DMS114 treated with DMSO at 0.1 percent for 48 hours (cell line): ENCODE measurements at regions not wholly inside any gene's neighbourhood (a gene's known extent, or its start where the extent isn't known, plus 50 kb on each side); places are given as distances from the start of the nearest gene placed in this dataset.

ENCODE experiments used
- DNase-seq: peaks from one replicate; lab custom pipeline; 2025; ENCODE audit not compliant: unreplicated experiment; lab: John Stamatoyannopoulos, UW

DNA sequence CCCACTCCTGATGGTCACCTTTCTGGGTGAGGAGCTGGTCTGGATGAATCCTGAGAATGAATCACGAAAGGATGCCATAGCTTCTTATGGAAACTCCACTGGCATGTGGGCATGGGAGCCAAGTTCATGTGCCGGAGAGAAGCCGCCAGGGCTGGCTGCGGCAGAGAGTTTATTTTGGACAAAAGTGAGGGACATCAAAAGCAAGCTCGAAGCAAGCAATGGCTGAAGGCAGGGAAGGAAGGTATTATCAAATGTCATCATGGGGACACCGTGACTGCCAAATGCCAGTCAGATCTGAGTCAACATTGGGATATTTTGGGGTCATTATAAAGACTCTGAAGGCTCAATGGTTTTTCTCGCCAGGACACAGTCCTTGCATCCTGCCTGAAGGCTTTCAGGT, 249.1 kb downstream of the QKI start:
- no peak for DNase-seq

DNA sequence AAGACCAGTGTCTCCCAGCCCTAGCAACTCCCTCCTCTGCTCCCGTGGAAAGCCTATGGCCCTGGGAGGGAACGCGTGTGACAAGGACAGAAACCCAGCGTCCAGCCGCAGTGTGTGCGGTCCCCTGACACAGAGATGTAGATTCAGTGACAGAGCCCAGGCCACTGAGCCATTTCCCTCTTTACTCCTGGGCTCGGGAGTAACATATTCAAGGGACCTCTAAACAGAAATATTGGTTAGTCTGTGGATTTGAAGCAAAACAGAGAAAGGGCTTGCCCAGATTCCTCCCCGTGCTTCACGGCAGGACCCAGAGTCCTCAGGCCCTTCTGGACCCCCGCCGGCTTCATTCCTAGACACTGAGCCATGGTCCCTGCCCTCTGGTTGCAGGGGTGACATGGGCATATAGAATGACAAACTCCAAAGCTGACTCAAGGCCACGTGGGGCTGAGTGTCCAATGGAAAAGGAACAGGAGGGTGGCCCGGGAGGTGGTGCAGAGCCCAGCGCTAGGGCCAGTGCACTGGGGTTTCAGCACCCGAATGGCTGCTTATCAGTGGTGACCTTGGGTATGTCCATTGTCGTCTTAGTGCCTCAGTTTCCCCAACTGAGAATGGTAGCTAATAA, 248.2 kb downstream of the QKI start:
- DNase-seq: no peak

DNA sequence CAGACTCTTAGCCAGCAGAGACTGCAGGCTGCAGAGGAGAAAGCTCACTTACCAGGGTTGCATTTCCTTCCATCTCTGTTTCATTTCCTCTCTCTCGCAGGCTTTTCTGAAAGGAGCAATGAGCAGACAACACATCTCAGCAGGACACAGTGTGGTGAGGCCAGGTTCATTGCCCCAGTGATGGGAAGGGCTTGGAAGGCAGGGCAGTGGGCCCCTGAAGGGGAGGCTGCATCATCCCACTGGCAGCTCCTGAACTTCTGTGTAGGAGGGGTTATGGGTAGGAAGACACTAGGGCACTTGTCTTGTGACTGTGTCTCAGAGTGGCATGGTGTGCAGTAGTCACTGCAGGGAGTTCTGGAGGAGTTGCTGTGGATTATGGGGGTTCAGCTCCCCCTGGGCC, 246.8 kb downstream of the QKI start:
- no peak for DNase-seq

DNA sequence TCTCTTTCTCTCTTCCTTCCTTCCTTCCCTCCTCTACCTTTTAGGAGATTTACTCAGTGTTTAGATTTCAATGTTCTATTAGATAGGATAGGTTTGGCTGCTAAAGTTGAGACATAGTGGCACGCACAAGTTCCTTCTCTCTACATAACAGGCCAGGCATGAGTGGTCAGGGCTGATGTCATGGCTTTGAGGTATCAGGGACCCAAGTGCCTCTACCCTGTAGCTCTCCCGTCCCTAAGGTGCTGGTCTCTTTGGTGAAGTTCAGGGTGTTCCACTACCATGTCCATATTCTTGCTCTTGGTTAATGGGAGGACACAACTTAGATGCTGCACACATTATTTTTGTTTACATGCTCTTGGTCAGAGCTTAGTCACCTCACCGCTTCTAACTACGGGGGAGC, 245.3 kb downstream of the QKI start:
- no peak for DNase-seq

DNA sequence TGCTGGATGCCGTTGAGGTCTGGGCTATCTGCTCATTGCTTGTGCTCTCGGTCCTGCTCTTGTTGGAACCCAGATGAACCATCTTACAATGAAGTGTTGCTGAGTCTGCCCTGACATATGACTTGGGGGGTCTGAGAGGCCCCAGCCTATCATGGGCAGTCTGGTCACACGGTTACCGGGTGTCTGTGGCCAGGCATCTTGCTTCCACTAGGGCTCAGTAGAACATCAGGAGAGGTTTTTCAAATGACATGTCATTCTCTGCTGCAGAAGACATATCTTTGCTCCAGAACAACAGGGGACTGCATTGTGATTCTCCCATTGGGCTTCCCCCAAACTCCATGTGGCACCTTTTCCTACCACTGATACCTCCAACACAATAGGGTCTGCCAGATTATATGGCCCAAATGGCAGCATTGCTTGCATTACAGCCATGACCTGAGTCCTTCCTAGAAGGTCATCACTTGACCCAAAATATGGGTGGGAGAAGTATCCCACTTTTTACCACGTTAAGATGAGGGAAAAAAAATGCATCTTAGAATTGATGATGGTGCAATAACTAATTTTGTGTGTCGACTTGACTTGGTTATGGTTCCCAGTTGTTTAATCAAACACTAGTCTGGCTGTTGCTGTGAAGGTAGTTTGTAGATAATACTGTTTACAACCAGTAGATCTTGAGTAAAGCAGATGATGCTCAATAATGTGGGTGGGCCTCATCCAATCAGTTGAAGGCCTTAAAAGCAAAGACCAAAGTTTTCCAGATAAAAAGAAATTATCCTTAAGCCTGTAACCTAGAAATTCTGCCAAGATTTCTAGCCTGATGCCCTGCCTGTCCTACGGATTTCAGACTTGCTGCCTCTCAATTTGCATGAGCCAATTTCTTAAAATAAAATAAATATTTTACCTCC, 241.0 kb downstream of the QKI start:
- no peak for DNase-seq

DNA sequence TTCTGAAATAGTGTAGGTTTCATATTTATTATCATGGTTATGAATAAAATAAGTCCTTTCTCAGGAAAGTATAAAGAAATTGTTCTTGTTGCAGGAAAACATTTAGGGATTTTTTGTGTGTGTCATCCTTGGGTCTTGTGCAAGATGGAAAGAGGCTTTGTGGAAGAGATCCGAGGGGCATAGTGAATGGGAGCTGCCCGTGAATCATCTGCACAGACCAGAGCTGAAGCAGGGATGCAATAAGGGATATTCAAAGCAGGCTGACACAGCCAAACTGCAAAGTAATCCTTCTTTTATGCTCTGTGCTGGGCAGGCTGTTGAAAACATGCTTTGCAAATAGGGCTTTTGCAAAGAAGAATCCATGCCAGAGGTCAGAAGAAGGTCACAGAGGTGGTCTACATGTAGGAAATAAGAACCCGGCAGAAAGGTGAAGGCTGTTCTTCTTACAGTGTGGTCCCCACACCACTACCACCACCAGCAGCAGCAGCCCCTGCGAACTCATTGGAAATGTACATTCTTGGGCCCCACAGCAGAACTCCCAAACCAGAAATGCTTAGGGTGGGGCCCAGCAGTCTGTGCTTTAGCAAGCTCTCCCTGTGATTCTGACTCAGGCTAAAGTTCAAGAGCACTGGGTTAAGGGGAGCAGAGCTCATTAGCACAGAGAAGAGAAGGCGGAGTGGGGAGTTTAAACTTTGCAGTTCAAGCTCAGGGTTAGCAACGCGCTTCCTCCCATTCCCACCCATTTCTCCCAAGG, 237.6 kb downstream of the QKI start:
- no peak for DNase-seq

DNA sequence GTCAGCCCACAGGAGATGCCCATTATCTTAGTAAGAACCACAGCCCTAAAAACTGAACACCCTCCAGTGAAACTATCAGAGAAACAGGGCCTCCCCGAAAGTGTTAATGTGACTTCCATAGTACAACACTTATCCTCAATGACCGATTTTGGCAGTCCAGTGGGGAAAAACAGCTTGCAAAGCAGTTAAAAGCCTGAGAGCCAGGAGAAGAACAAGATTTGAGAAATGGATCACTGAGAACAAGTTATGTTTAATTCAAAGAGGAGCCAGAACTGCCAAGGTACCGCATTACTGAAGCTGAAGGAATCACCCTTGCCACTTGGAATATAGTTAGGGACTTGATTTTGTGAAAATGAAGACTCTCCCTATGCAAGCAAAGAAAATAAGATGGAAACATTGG, 236.9 kb downstream of the QKI start:
- DNase-seq: no peak

DNA sequence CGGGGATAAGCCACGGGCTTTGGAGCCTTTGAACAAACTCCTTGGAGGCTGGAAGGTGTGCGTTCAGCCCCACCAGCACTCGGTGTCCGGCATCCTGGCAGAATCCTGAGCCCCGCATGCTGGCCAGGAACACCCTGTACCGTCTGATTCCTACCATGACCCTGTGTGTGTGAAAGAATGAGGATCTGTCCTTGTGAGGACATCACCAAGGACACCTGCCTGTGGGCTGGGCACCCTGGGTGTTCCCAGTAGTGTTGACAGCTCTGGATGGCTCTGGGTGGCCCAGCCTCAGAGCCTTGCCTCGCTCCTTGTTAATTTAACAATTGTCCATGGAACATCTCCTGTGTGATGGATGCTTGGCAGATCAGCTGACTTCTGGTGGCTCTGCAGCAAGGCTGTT, 234.3 kb downstream of the QKI start:
- no peak for DNase-seq

DNA sequence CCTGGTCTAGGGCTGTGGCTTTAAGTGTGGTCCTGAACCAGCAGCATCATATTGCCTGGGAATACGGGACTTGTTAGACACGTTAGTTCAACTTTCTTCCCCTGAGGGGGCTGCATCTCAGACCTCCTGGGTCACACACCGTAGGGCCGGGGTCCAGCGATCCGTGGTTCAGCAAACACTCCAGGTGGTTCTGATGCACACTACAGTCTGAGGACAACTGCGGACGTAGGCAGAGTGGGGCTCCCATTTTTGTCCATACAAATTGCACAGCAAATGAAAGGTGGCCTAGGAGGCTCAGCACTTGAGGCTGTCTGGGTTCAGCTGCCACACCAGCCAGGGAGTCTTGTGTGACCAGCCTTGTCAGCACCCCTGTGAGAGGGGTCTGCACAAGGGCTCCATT, 233.1 kb downstream of the QKI start:
- DNase-seq: no peak

DNA sequence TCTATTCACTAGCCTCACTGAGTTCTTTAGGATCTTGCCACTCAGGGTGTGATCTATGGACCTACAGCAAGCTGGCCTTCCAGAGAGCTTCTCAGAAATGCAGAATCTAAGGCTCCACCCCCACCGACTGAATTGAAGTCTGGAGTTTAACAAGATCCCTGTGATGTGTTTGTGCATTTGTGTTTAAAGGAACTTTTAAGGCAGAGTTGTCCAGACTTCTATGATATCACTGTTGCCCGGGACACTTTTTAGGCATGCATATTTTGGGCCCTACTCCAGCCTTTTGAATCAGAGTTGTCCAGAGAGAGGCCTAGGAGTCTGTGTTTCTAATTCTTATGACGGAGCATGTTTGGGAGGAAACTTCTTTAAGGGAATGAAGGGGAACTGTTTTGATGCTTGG, 232.3 kb downstream of the QKI start:
- DNase-seq: no peak

DNA sequence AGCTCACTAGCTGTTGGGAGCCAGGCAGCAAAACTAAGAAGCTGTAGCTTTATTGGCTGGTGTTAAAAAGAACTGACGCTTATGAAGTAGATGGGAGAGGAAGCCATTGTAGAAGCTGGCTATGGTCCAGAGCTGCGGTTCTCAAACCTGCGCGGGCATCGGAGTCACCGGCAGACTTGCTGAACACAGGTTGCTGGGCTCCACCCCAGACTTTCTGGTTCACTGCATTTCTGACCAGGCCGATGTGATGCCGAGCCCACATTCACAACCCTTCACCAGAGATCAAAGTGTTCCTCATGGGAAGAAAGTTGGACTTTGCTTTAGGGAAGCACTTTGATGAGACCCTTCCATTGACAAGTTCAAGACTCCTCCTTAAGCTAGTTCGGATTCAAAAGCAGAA, 231.6 kb downstream of the QKI start:
- no peak for DNase-seq

DNA sequence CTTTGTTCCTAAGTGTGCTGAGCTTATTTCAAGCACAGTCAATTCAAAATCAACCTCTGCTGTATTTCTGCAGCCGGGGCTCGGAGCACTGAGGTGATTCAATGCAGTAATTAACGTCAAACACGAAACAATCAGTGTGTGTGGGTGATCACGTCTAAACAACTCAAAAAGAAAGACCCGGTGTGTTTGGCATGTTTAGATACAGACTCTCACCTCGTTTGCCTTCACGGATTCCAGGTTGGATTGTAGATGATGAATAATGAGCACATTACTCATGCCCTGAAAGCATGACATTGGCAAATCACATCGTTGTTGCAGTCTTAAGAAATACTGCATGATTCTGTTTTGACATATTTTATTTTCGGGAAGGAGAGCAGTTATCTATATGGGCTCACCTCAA, 231.0 kb downstream of the QKI start:
- DNase-seq: no peak

DNA sequence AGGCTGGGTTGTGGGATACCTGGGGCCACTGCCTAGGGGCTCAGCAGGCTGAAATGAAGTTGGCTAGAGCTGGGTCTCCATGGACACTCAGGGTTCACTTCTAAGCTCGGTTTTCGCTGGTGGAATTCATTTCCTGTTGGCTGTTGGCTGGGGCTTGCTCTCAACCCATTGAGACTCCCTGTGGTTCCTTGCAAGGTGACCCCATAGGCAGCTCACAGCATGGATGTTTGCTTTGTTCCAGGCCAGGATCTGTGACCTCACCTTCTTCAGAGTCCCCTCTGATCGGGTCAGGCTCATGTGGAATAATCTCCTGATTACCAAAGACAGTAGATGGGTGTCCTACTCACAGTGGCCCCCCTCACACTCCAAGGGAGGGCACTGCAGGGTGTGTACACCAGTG, 229.3 kb downstream of the QKI start:
- DNase-seq: no peak

DNA sequence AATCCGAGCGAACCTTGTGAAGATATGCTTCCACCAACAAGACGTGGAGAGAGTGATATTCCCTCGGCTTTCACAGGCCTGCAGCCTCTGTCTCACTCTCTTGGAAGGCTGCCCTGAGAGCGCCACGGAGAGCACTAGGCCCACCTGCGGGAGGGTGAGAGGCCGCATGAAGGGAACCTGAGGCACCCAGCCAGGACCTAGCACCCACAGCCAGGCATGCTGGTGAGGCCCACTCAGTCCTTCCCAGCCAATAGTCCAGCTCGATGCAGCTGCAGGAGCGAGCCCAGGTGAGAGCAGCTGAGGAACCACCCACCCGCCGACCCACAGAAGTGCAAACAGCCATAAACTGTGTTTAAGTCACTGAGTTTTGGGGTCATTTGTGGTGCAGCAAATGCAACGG, 227.2 kb downstream of the QKI start:
- no peak for DNase-seq

DNA sequence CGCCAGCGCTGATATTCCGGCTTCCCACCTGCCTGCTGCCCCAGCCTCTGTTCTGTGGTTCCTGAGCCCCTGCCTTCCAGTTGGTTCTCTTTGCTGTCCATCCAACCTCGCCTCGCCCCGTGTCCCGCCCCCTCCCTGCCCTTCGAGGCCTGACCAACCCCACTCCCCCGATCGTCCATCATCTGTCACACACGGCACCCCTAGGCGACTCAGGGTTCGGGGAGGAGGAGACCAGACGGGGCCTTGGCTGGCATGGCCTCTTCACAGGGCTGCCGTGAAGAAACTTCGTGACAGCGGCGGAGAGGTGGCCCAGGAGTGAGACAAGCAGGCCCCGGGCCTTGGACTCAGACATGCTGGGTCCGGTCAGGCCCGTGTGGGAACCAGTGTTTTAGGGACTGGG, 226.1 kb downstream of the QKI start:
- DNase-seq: no peak

DNA sequence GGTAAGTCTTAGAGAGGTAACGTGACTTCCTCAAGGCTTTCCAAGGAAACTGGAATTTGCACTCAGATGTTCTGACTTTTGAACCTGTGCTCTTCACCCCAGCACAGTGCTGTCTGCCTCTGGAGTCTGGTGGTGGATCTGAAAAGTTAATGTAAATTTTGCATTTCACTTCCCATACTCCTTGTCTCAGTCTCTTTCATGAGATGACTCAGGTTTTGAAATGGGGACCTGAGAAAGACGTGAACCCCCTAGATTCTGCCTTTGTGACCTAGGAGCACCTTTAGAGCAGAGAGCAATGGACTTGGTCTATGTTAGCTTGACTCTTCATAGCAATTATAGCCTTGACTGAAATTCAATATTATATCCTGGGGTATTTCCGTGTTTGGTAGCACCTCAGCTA, 223.0 kb downstream of the QKI start:
- DNase-seq: no peak

DNA sequence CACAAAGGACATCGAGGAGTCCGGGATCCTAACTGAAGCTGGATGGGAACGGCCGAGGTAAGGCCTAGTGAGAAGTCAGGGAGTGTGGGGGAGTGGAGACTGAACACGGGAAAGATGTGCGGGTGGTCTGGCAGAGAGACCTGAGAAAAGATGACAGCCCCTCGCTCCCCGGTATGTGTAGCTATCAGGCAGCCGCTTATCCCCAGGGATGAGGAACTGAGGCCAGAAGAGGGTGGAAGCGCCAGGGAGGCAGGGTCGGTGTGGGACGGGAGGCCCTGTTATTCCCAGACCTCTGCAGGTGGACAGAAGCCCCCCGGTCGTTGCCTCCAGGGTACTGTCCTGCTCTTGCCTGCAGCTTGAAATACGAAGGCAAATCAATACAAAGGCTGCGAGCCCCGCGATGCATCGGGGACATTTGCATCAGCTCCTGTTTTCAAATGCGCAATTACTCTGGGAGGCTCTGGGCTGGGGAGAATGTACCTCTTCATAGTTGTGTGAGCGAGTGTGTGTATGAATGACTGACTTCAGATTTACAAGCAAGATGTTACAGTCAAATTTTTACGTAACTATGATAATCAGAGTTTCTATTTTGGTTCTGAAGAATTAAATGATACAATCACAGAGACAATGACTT, 221.3 kb downstream of the QKI start:
- DNase-seq: no peak

DNA sequence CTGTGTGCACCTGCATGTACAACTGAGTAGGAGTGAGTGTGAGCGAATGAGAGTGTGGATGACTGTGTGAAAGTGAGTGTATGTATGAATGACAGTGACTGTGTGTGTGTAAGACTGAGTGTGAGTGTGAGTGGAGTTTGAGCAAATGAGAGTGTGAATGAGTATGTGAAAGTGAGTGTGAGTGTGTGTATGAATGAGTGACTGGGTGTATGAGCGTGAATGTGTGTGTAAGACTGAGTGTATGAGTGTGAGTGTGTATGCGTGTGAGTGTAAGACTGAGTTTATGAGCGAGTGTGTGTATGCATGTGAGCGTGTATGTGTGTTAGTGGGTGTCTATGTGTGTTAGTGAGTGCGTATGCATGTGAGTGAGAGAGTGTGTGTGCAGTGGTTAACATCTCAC, 220.8 kb downstream of the QKI start:
- no peak for DNase-seq

DNA sequence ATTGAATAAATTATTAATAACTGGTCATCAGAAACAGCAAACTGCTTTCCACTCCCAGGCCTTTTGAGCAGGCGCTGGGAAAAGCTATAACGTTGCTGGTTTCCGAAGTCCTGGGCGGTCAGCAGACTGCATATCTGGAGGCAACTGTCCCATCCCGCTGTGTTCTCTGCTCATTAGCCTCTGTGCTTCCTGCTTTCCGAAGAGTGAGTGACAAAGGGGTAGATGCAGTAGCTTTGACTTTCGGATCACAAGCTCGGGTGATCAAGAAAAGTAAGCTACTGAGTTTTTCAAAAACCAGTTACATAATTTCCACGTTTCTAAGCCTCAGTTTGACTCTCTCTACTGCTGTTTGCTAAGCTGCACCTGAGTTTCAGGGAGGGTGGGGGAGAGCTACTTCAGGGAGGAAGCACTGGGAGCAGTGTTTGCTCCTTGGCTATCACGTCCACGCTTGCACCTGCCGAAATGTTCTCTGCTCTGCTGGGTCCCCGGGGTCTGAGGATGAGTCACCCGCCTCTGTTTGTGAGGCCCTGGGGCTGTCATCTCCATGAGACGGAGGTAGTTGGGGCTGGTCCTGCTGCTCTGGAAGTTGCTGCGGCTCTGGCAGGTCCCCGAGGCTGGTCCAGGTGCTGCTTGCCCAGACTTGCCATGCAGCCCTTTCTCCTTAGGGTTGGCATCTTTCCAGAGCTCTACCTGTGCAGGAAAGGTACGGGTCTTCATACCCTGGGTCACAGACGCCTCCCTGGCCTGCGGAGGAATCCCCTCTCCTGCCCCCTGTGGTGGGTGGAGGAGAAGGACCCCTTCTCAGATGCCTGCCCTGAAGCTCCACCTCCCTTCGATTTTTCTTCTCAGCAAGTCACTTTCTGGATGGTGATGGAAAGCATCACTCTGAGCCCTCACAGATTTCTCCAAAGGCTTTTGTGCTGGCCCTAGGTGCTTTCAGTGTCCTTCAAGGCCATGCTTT, 220.0 kb downstream of the QKI start:
- no peak for DNase-seq

DNA sequence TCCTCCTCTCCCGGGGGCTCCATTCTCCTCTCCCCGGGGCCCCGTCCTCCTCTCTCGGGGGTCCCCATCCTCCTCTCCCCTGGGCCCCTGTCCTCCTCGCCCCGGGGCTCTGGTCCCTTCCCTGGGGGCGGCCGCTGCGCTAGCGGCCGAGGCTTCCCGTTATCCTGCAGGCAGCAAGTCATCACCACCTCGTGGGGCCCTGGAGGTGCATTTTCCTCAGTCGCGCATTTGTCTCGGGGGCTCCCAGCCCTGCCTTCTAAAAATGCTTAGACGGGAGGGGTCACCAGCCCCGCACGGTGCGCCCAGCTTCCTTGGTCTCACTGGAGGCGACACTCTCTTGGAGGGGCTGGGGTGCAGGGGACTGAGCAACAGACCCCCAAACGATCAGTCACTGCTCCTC, 216.5 kb downstream of the QKI start:
- DNase-seq: no peak
